Adrenal gland (tissue), 5 donors: ENCODE measurements at regions not wholly inside any gene's neighbourhood (a gene's known extent, or its start where the extent isn't known, plus 50 kb on each side); places are given as distances from the start of the nearest gene placed in this dataset.

ENCODE experiments used
- CTCF ChIP-seq, 6 experiments: fragments of 450-650 bp in 4 of 6; fragments of 200-600 bp in 2 of 6; sonication (generic) in 1 of 6; IDR thresholded peaks; 1 replicate in 5 of 6; 2 replicates in 1 of 6; pipeline versions ENCODE4 v1.5.1 to v1.8.0; 2016 to 2021; ENCODE audit warnings: antibody characterized with exemption in 6 of 6, mild to moderate bottlenecking in 2 of 6, moderate library complexity in 1 of 6
- POLR2A ChIP-seq, 2 donors: fragments of 450-650 bp; IDR thresholded peaks; one replicate each; pipeline ENCODE4 v1.6.1; 2017; ENCODE audit warnings: antibody characterized with exemption in 2 of 2, mild to moderate bottlenecking in 2 of 2, moderate library complexity in 1 of 2
- donor health status: DM: no; HTN: no; CAD: no.

- no peak for TF ChIP-seq CTCF (IDR thresholded peaks at IDR 0.05)
- no peak for TF ChIP-seq POLR2A (IDR thresholded peaks at IDR 0.05)
Observed at GRCh38 chr11:128036556-128037093, 550.7 kb downstream of the ETS1 start.
